ENCODE measurements at regions not wholly inside any gene's neighbourhood (a gene's known extent, or its start where the extent isn't known, plus 50 kb on each side); places are given as distances from the start of the nearest gene placed in this dataset.

- TF ChIP-seq EZH2 (IDR thresholded peaks at IDR 0.05; ENCODE audit: borderline replicate concordance, insufficient read depth, low read depth, low read length, poor library complexity, severe bottlenecking): no peak
- TF ChIP-seq, protein P1, sequence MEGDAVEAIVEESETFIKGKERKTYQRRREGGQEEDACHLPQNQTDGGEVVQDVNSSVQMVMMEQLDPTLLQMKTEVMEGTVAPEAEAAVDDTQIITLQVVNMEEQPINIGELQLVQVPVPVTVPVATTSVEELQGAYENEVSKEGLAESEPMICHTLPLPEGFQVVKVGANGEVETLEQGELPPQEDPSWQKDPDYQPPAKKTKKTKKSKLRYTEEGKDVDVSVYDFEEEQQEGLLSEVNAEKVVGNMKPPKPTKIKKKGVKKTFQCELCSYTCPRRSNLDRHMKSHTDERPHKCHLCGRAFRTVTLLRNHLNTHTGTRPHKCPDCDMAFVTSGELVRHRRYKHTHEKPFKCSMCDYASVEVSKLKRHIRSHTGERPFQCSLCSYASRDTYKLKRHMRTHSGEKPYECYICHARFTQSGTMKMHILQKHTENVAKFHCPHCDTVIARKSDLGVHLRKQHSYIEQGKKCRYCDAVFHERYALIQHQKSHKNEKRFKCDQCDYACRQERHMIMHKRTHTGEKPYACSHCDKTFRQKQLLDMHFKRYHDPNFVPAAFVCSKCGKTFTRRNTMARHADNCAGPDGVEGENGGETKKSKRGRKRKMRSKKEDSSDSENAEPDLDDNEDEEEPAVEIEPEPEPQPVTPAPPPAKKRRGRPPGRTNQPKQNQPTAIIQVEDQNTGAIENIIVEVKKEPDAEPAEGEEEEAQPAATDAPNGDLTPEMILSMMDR (IDR thresholded peaks at IDR 0.05): no peak
Measured at GRCh38 chr13:58884353-58885209, 1253.0 kb downstream of the PCDH17 start.
